Body of pancreas (tissue), 4 donors: ENCODE measurements at regions not wholly inside any gene's neighbourhood (a gene's known extent, or its start where the extent isn't known, plus 50 kb on each side); places are given as distances from the start of the nearest gene placed in this dataset.
A peak's percentile ranks its signal among the peaks of the same experiment; 100 is the strongest.

Experiments used
- ATAC-seq: fragments of 150-250 bp; one replicate; pipeline ENCODE4 v1.9.1; 2016
- DNase-seq, 4 donors: peaks; one replicate each; pipeline ENCODE4 v3.0.0-alpha.2; 2019
- H3K27ac ChIP-seq, 4 donors: fragments of 200-600 bp; sonication (generic); 1 replicate in 3 of 4; 2 replicates in 1 of 4; pipeline versions ENCODE4 v1.5.1 to v1.6.1; 2016 to 2019; ENCODE audit warnings: mild to moderate bottlenecking in 1 of 4, mixed read lengths in 1 of 4, moderate library complexity in 1 of 4
- H3K27me3 ChIP-seq, 2 donors: fragments of 200-600 bp; sonication (generic); one replicate each; pipeline ENCODE4 v1.6.0; 2016; ENCODE audit warnings: mild to moderate bottlenecking in 1 of 2
- H3K36me3 ChIP-seq, 2 donors: fragments of 200-600 bp; sonication (generic); replicated peaks in 1 of 2; 2 replicates each; pipeline ENCODE4 v1.5.1; 2016; ENCODE audit warnings: low read depth in 2 of 2; ENCODE audit not compliant: insufficient read depth in 1 of 2
- H3K4me1 ChIP-seq: fragments of 200-600 bp; sonication (generic); one replicate; pipeline ENCODE4 v1.6.0; 2016
- H3K4me3 ChIP-seq, 2 donors: fragments of 200-600 bp; sonication (generic); 1 replicate in 1 of 2; 2 replicates in 1 of 2; pipeline ENCODE4 v1.5.1; 2016 to 2019
- H3K9me3 ChIP-seq, 3 donors: fragments of 200-600 bp; sonication (generic); 1 replicate in 2 of 3; 2 replicates in 1 of 3; pipeline ENCODE4 v1.5.1; 2016
- POLR2A ChIP-seq, 3 donors: fragments of 450-650 bp; IDR thresholded peaks; one replicate each; pipeline ENCODE4 v1.6.1; 2016; ENCODE audit warnings: antibody characterized with exemption in 3 of 3, mild to moderate bottlenecking in 2 of 3
- WGBS, 2 donors: methylation state at CpG; one replicate each; pipeline ENCODE4 v1.1.5; 2017; 5-methylcytosine and 5-hydroxymethylcytosine counted together
- intact Hi-C: fragments of 100-400 bp; cut with DNase I; formaldehyde crosslinking; loops from one replicate; pipeline ENCODE4 v1.15.1; 2023
- TF ChIP-seq, protein P1 (sequence below), 7 experiments: fragments of 450-650 bp in 4 of 7; fragments of 200-600 bp in 3 of 7; sonication (generic) in 3 of 7; IDR thresholded peaks; one replicate each; pipeline ENCODE4 v1.5.1; 2016 to 2019; ENCODE audit warnings: antibody characterized with exemption in 7 of 7

DNA sequence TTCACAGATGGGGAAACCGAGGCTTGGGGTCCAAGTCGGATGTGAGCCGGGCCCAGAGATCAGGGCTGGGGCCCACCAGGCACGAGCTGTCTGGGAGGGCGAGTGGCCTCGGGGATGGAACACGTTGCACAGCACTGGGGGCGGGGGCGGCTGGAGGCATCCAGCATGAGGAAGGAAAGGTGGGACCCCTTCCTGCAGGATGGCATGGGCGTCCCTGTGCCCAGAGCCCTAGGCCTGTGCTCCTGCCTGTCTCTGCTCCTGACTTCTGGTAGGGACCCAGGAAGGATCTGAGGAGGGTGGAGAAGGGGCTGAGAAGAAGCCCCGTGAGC lies 183.4 kb downstream of the KIF26A start:
- DNase-seq (peak in 2 of 4 donors; percentile 3 to 7), ATAC-seq (no peak)
- Histone ChIP-seq H3K4me3 (no peak overlapping the region), H3K27me3 (peaks cover 0 to 4% of the 10 kb centered on the region in 2 donors), H3K36me3 (no peaks in the 10 kb centered on the region), H3K4me1 (no peaks in the 10 kb centered on the region), H3K27ac (no peak overlapping the region), H3K9me3 (no peaks in the 10 kb centered on the region)
- TF ChIP-seq POLR2A (IDR thresholded peaks at IDR 0.05), result no peak
- TF ChIP-seq, protein P1, sequence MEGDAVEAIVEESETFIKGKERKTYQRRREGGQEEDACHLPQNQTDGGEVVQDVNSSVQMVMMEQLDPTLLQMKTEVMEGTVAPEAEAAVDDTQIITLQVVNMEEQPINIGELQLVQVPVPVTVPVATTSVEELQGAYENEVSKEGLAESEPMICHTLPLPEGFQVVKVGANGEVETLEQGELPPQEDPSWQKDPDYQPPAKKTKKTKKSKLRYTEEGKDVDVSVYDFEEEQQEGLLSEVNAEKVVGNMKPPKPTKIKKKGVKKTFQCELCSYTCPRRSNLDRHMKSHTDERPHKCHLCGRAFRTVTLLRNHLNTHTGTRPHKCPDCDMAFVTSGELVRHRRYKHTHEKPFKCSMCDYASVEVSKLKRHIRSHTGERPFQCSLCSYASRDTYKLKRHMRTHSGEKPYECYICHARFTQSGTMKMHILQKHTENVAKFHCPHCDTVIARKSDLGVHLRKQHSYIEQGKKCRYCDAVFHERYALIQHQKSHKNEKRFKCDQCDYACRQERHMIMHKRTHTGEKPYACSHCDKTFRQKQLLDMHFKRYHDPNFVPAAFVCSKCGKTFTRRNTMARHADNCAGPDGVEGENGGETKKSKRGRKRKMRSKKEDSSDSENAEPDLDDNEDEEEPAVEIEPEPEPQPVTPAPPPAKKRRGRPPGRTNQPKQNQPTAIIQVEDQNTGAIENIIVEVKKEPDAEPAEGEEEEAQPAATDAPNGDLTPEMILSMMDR (IDR thresholded peaks at IDR 0.05), result no peak
- intact Hi-C loops, result no loop called here
- 51 to 63% methylated on average over 5 to 11 of the region's 11 CpGs for WGBS, 2 donors

DNA sequence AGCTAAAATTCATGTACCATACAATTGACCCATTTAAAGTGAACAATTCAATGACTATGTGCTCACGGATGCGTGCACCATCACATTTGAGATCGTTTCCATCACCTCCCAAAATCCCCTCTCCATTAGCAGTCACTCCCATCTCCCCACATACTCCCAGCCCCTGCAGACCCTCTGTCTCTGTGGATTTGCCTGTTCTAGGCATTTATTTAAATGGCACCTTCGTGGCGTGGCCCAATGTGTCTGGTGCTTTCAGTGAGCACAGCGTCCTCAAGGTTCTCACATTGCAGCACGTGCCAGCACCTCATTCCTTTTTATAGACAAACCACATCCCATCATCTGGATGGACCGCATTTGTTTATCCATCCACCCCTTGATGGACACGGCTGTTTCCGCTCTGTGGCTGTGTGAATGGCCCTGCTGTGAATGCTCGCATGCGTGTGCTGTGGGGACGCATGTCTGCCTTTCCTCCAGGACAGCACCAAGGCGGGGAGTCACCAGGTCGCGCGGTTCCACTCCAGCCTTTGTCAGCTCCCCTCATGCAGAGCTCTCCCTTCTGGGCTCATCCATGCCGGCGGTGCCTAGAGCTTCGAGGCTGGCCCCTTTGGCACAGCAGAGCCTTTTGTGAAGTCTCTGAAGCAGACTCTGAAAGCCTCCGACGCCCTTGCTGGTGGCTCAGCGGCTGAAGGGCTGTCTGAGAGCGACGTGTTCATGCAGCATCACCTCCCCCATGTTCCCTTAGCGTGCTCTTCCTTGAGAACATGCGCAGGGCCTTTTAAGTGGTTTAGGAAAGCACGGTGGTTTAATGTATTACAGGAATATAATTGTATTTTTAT lies 184.4 kb downstream of the KIF26A start:
- Histone ChIP-seq H3K4me1 (no peaks in the 10 kb centered on the region), H3K4me3 (no peak overlapping the region), H3K9me3 (no peaks in the 10 kb centered on the region), H3K27me3 (peaks cover 0 to 4% of the 10 kb centered on the region in 2 donors), H3K27ac (no peak overlapping the region), H3K36me3 (no peaks in the 10 kb centered on the region)
- intact Hi-C loops, result no loop called here
- 52 to 56% methylated on average over 28 of the region's 28 CpGs for WGBS, 2 donors
- DNase-seq, result peak in 1 of 4 donors; percentile 7
- ATAC-seq, result no peak
- no peak for TF ChIP-seq POLR2A (IDR thresholded peaks at IDR 0.05)
- TF ChIP-seq, protein P1 (IDR thresholded peaks at IDR 0.05), result no peak

DNA sequence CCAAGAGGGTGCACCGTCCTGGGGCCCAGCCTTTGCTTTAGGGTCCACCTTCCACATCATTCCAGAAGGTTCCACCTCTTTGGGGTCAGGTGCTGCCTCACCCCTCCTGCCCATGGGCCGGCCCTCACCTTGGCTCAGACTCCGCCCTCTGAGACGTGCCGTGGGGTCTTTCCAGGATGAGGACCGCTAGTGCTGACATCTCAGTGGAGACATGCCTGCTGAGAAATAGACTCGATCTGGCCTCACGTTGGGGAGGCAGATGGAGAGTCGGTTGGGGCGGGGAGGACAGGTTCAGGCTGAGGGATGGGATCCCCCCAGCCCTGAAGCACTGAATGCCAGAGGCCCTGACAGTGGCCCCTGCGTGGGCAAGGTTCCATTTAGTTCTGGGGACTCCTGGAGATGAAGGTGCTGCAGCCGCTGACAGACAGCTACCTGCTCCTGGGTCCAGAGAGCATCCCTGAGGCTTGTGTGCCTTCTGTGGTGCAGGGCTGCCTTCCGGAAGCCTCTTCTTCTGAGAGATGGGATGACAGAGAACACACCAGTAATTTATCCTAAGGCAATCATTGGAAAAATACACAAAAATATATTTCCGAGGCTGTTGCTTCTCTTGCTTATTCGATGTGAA lies 185.3 kb downstream of the KIF26A start:
- no peak overlapping the region for H3K27ac ChIP-seq

DNA sequence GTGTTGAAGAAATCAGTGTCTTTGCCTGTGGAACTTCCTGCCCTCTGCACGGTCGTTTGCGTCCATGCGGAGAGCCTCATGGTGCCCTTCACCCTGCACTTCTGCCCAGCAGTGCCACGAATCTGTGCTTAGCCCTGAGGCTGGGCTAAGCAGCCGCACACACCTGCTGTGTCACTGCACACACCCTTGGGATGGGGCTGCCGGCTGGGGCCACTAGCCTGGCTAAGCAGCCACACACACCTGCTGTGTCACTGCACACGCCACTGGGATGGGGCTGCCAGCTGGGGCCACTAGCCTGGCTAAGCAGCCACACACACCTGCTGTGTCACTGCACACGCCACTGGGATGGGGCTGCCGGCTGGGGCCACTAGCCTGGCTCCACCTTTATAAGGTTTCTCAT lies 188.5 kb downstream of the KIF26A start:
- ATAC-seq (no peak), DNase-seq (no peak)
- TF ChIP-seq, protein P1 (IDR thresholded peaks at IDR 0.05), result no peak
- TF ChIP-seq POLR2A (IDR thresholded peaks at IDR 0.05), result no peak
- Histone ChIP-seq H3K9me3 (peaks cover 0 to 7% (median 0%) of the 10 kb centered on the region in 3 donors), H3K36me3 (no peaks in the 10 kb centered on the region), H3K4me1 (no peaks in the 10 kb centered on the region), H3K27ac (no peak overlapping the region), H3K27me3 (no peaks in the 10 kb centered on the region), H3K4me3 (no peak overlapping the region)
- intact Hi-C loops, result no loop called here
- WGBS, 2 donors, result 53 to 76% methylated on average over 6 to 10 of the region's 10 CpGs

More for the DNA sequence above, 185.3 kb downstream of the KIF26A start:
- Histone ChIP-seq H3K4me3 (no peak overlapping the region), H3K36me3 (no peaks in the 10 kb centered on the region), H3K9me3 (no peaks in the 10 kb centered on the region), H3K27me3 (peaks cover 0 to 4% of the 10 kb centered on the region in 2 donors), H3K4me1 (no peaks in the 10 kb centered on the region)
- no peak for TF ChIP-seq POLR2A (IDR thresholded peaks at IDR 0.05)
- TF ChIP-seq, protein P1 (IDR thresholded peaks at IDR 0.05), result no peak
- WGBS, 2 donors, result 61 to 69% methylated on average over 4 to 15 of the region's 15 CpGs
- ATAC-seq, result no peak
- intact Hi-C loops, result no loop called here
- peak in 1 of 4 donors; percentile 4 for DNase-seq
